ENCODE measurements at regions not wholly inside any gene's neighbourhood (a gene's known extent, or its start where the extent isn't known, plus 50 kb on each side); places are given as distances from the start of the nearest gene placed in this dataset.
A peak's percentile ranks its signal among the peaks of the same experiment; 100 is the strongest.

DNA sequence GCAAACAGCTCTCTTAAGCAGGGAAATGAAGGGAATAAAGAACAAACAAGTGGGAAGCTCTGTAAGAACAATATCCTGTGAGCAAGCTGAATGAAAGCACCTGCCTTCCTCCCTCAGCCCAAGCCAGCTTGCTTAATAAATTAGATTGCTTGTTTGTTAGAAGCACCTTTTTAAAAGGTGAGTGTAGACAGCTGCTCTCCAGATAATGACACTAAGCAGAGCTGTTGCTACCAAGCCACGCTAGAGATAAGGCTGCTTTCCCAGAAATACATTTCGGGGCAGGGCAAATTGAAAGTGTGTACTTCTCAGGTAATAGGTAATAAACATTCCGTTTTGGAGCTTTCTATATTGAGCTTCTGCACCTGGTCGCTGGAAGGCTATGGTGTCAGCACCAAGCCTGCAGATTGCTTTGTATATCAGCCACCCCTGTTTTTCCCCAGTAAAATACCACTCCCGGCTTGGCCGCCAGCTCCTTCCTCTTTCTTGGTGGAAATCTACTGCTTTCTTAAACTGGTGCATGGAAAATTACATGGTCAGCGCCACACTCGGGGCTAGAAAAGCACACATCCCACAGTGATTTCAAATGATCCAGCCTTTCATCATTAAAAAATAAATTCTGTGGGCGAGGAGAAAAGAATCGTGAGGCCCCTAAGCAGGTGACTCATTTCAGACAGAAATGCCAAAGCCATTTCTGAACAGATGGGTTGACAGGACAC, 151.3 kb downstream of the ETS2 start:
- no peak for DNase-seq (ENCODE audit: low read depth)

- no peak for DNase-seq (ENCODE audit: low read depth)
Observed at GRCh38 chr21:38956521-38956855, 150.8 kb downstream of the ETS2 start.

DNA sequence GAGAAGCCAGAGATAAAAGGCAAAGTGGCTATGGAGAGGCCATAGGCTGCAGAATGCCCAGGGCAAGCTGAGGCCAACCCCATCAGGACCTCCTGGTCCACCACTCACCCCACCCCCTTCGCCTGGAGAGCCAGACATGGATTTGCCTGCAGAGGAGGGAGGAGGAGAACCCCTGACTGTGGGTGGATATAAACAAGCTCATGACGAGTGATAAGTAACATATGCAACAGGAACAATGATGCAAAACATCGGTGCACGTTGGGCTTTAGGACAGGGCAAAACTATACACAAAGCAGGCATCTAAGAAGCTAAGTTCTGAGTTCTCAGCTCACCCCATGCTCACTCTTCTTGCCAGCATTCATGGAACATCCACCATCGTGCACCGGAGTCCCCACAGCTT, 150.3 kb downstream of the ETS2 start:
- DNase-seq (ENCODE audit: low read depth) = no peak

- DNase-seq (ENCODE audit: low read depth) = peak; percentile 81
Observed at GRCh38 chr21:38955495-38955894, 149.8 kb downstream of the ETS2 start.

DNA sequence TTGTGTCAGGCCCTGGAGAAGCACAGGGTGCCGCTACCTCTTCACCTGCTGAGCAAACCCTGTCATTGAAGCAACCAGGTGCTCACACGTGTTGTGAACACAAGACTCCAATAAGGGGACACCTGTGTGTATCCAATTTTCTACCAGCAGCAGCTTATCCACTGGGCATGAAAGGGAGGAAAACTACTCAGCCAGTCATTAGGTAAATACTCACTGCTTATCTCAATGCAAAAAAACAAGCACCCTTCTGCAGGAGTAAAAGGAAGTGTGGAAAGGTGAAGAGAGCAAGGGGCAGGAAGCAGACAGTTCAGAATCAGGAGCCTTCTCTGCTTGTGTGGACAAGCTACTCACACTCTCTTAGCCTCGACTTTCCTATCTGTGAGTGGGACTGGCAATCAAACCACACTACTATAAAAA, 148.9 kb downstream of the ETS2 start:
- DNase-seq (ENCODE audit: low read depth) = no peak

GRCh38 chr21:38953516-38953915, 147.8 kb downstream of the ETS2 start:
- DNase-seq (ENCODE audit: low read depth) = no peak

DNA sequence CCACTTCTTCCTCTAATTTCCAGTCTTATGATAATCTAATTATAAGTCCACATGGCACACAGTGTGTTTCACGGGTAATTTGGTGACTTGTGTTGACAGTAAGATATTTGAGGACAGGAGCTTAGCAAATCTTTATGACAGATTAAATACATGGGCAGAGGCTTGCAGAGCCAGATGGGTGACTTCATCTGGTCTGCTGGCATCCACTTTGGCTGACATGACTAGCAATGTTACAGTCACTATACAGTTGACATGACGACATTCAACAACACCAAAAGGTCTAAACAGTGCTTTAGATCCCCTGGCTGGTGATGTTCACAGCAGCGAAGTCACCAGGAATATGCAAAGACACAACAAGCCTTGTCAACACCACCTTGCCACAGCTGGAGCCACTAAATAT, 147.2 kb downstream of the ETS2 start:
- no peak for DNase-seq (ENCODE audit: low read depth)

DNA sequence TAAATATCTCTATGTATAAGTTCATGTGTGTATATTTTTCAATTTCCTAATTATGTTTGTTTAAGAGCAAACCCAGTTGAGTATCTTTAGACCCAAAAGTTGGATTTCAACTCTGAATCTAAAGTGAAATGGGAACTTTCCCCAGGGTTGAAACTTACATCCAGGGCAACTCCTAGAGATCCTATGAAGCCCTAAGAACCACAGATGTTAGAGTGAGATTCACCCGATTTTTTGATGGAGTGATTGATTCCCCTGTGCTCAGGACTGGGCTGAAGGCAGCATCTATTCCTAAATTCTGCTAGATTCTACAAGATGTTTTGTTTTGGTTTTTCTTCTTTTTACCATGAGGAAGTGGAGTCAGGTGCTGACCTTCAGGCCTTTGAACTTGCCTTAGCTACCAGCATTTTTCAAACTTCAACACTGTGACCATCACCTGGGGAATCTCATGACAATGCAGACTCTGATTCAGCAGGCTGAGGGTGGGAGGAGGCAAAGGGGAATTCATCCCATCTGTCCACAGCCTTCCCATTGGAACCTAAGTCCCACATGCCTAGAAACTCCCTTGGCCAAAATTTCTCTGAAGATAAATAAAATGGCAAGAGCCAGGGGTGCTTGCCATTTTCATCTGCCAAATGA, 145.5 kb downstream of the ETS2 start:
- DNase-seq (ENCODE audit: low read depth) = no peak

DNA sequence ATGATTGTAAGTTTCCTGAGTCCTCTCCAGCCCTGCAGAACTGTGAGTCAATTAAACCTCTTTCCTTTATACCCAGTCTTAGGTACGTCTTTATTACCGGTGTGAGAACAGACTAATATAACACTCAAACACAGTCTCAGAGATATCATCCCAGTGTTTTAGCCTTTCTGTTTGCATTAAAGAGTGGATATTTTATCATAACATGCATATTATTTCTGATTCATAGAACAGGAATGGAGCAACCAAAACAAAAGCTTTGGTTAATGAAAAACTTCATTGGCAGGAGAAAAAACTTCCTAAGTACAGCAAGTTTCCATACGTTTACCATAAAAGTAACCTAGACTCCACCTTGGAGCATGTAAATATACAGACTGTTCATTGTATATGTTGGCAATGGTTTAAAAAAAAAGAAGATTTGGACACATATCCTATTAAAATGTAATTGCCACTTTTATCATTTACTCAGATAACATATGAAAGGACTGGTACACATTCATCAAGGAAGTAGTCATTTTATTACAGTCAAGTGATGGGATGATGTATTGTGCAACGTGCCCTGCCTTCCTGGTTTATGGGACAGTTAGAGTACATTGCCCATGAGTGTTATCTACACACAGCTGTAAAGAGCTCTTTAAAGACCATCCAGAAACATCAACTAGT, 144.8 kb downstream of the ETS2 start:
- DNase-seq (ENCODE audit: low read depth) = peak; percentile 84

GRCh38 chr21:38949070-38949380, 143.3 kb downstream of the ETS2 start:
- DNase-seq (ENCODE audit: low read depth) = no peak

- DNase-seq (ENCODE audit: low read depth) = peak; percentile 43
Observed at GRCh38 chr21:38948377-38949069, 142.8 kb downstream of the ETS2 start.

GRCh38 chr21:38945545-38946245, 140.0 kb downstream of the ETS2 start:
- peak; percentile 65 for DNase-seq (ENCODE audit: low read depth)

- no peak for DNase-seq (ENCODE audit: low read depth)
Observed at GRCh38 chr21:38944903-38945302, 139.2 kb downstream of the ETS2 start.

DNA sequence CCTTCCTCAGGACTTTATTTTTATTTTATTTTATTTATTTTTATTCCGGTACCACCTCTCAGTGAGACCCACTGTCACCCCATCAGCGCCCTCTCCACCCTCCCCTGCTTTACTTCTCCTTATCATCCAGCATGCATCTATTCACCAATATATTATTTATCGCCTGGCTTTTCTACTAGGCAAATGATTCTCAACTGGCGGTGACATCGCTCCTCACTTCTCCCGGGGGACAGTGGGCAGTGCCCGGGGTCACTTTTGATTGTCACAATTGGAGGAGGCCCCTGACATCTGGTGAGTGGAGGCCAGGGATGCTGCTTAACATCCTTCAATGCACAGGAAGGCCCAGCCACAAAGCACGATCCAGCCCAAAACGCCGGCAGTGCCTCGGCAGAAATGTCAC, 138.7 kb downstream of the ETS2 start:
- no peak for DNase-seq (ENCODE audit: low read depth)

GRCh38 chr21:38942748-38943211, 137.1 kb downstream of the ETS2 start:
- no peak for DNase-seq (ENCODE audit: low read depth)

DNA sequence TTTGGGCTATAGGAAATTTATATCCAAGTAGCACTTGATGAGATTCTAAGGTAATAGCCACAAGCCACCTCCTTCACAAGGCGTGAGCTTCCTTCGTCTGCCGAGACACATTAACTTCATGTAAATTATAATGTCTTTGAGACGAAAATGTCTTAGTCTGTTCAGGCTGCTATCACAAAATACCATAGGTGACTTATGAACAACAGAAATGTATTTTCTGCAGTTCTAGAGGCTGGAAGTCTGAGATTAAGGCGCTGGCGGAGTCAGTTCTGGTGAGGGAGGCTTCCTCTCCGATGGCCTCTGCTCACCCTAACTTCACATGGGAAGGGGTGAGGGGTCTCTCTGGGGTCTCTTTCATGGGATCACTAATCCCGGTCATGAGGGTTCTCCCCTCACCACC, 133.0 kb downstream of the ETS2 start:
- DNase-seq (ENCODE audit: low read depth) = no peak

- peak; percentile 74 for DNase-seq (ENCODE audit: low read depth)
Observed at GRCh38 chr21:38938343-38938742, 132.6 kb downstream of the ETS2 start.

GRCh38 chr21:38937844-38938243, 132.1 kb downstream of the ETS2 start:
- DNase-seq (ENCODE audit: low read depth) = no peak

- peak; percentile 29 for DNase-seq (ENCODE audit: low read depth)
Observed at GRCh38 chr21:38937286-38937790, 131.6 kb downstream of the ETS2 start.

- no peak for DNase-seq (ENCODE audit: low read depth)
Observed at GRCh38 chr21:38936240-38936639, 130.5 kb downstream of the ETS2 start.

GRCh38 chr21:38933731-38934130, 128.0 kb downstream of the ETS2 start:
- no peak for DNase-seq (ENCODE audit: low read depth)

GRCh38 chr21:38931291-38931690, 125.6 kb downstream of the ETS2 start:
- DNase-seq (ENCODE audit: low read depth) = no peak

Measured in EH (cell line).